GM13976 (cell line): ENCODE measurements at regions not wholly inside any gene's neighbourhood (a gene's known extent, or its start where the extent isn't known, plus 50 kb on each side); places are given as distances from the start of the nearest gene placed in this dataset.

Source experiments
- DNase-seq: peaks from one replicate; pipeline ENCODE4 v3.0.0; 2012; ENCODE audit warnings: low spot score
- in situ Hi-C: fragments of 300-500 bp; cut with MboI; formaldehyde crosslinking; loops from one replicate; pipeline ENCODE4 v1.12.0; 2022; ENCODE audit warnings: low sequenced_read_pairs, mixed read lengths, inconsistent platforms; ENCODE audit not compliant: unreplicated experiment
- TF ChIP-seq, protein P1 (sequence below): IDR thresholded peaks from 2 replicates; pipeline ENCODE4 v1.5.1; 2012; ENCODE audit warnings: borderline replicate concordance, mild to moderate bottlenecking; ENCODE audit not compliant: insufficient read depth; ENCODE audit errors: extremely low read depth, missing control alignments, control extremely low read depth

DNA sequence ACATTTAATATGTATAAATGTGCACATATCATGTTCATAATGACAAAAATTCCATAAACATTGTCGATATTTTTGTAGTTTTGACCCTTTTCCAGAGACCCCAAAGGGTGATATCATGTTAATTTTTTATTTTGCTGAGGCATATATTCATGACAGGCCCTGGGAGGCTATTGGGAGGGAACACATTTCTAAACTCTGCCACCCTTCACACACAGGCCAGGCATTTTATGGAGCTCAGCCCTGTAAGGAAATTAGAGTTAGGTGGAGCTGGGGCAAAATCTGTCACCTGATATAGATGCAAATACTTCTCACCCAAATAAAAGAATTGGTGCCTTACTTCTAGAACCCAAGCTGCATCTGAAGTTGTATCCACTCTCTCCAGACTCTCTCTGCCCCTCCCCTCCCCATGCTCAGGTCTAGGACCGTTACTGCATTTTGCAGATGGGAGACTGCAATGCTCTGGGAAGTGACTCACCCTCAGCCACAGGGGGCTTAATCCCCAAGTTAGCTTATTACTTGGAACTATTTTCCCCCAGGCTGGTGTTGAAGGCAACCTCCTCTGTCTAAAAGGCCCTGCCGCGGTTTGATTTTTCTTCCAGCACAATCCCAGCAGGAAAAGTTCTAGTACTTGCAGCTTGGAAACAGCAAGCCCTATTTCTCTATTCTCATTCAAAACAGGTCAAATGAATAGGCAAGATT lies 238.9 kb downstream of the EMP1 start:
- TF ChIP-seq, protein P1, sequence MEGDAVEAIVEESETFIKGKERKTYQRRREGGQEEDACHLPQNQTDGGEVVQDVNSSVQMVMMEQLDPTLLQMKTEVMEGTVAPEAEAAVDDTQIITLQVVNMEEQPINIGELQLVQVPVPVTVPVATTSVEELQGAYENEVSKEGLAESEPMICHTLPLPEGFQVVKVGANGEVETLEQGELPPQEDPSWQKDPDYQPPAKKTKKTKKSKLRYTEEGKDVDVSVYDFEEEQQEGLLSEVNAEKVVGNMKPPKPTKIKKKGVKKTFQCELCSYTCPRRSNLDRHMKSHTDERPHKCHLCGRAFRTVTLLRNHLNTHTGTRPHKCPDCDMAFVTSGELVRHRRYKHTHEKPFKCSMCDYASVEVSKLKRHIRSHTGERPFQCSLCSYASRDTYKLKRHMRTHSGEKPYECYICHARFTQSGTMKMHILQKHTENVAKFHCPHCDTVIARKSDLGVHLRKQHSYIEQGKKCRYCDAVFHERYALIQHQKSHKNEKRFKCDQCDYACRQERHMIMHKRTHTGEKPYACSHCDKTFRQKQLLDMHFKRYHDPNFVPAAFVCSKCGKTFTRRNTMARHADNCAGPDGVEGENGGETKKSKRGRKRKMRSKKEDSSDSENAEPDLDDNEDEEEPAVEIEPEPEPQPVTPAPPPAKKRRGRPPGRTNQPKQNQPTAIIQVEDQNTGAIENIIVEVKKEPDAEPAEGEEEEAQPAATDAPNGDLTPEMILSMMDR, result no peak
- no peak for DNase-seq
- in situ Hi-C loops, result no loop called here

DNA sequence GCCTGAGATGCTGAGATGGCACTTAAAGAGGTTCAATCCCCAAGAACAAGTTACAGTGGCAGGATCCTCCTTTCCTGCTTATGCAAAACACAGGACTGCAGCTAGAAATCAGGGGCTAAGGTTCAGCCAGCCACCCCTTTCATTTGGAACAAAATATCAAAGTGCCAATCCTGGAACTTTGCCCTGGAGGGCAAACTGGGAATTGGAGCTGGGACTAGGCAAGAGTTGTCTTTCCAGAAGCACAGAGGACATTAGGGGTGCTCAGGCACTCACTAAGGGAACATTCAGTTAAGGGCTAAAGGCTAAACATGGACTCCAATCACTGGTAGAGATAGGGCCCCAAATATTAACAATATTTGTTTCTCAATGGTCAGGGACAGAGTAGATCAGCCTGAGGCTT lies 237.2 kb downstream of the EMP1 start:
- in situ Hi-C loops, result no loop called here
- no peak for DNase-seq
- TF ChIP-seq, protein P1, result no peak

DNA sequence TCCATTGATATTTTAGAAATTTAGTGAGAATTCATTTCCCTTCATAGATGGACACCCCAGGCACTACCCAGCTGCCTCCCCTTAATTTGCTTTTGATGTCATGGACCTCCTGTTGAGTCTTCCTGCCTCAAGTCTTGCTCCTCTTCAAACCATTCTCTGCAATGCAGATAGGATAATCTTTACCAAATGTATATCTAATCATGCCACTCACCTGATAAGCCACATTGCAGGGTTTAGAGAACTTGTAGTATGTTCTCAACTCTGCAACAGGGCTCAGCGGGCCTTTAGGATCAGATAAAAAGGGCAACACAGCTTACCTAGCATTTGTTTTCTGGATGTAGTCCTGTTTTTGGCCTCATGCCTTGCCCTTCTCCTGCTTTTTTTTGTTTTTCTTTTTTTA lies 234.5 kb downstream of the EMP1 start:
- TF ChIP-seq, protein P1, result no peak
- DNase-seq, result no peak
- in situ Hi-C loops, result no loop called here

DNA sequence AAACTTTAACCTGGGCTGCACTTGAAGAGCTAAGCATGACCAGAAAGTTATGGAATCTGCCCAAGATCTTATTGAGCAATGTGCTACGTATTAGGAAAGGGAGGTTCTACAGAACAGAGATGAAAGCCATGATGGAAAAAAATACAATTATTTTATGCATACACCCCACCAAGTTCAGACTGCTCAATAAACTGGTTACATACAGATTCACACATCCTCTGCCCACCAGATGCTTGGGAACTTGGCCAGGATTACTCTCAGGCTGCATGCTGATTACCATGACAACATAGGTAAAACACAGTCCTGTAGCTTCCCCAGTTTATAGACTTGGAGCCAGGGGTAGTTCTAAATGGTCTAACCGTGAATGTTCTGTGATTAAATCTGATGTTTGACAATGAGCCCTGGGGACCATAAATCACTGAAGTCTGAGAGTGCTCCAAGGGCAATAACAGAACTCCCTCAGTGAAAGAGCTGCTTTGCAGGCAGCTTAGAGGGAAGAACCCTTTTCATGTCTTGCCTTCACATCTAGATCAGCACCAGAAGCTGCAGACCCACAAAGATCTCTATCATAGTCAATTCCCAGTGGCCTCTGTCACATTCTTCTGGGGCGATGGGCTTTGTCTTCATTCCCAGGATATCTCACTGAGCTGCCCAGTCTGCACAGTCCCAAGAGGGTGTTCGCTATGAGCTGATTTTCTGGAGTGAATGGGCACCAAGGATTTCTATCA lies 232.2 kb downstream of the EMP1 start:
- TF ChIP-seq, protein P1, result no peak
- in situ Hi-C loops, result no loop called here
- DNase-seq, result no peak

DNA sequence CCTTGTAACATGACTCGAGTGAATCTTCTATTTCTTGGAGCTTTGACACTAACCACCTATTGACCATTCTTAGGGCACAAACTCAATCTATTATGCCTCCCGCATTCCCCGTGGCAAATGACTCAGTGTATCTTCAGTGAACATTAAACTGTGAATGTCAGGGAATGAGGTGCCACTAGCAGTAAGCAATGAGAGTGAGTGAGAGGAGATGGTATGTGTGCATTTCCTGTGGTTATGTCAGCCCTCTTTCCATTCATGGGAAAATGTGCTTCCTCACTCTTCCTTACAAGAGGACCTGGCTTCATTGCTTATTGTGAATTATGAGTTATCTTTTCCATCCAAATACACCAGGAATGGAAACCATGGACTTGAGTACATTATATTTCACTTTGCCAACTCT lies 229.2 kb downstream of the EMP1 start:
- TF ChIP-seq, protein P1, result no peak
- no peak for DNase-seq
- in situ Hi-C loops, result no loop called here

DNA sequence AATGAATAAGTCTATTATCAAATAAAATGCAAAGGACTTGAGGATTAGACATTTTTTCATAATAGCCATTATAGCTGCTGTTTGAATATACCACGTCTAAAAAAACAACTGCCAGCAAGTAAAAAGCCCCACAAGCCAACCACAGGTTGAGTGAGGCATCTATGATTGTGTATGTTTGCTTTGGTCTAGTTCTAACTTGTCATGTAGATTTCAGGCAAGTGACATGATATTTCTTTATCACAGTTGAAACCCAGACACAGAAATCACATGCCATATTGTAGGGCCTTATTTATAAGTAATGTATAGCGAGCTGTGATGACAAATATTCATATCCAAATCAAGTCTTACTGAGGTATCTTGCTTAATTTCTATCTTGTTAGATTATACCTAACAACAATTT lies 225.8 kb downstream of the EMP1 start:
- DNase-seq, result no peak
- in situ Hi-C loops, result no loop called here
- TF ChIP-seq, protein P1, result no peak

DNA sequence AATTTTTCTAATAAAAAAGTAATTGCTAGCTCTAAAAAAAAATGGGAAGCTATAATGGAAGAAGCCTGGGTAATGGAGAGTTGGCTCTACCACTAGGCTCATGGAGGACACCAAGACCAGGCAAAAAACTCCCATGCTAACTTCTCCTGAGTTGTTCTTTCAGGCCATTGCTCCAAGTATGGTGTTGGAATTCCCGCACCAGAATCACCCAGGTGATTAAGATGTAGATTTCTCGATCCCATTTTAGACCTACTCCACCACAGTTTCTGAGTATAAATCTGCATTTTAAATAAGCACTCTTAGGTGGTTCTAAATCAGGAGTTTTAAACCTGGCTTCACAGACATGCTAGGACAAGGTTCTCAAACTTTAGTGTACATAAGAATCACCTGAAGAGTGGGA lies 221.0 kb downstream of the EMP1 start:
- TF ChIP-seq, protein P1, result no peak
- in situ Hi-C loops, result no loop called here
- no peak for DNase-seq
